Testis (tissue), 2 donors: ENCODE measurements at regions not wholly inside any gene's neighbourhood (a gene's known extent, or its start where the extent isn't known, plus 50 kb on each side); places are given as distances from the start of the nearest gene placed in this dataset.

Experiments used
- DNase-seq: peaks from one replicate; pipeline ENCODE4 v3.0.0-alpha.2; 2019
- H3K27ac ChIP-seq, 2 donors: fragments of 200-600 bp; sonication (generic); one replicate each; pipeline ENCODE4 v1.5.1; 2019
- H3K27me3 ChIP-seq: fragments of 200-600 bp; sonication (generic); one replicate; pipeline ENCODE4 v1.5.1; 2019
- H3K36me3 ChIP-seq: fragments of 200-600 bp; sonication (generic); one replicate; pipeline ENCODE4 v1.5.1; 2017; ENCODE audit warnings: low read depth; ENCODE audit errors: missing control alignments
- H3K4me1 ChIP-seq: fragments of 200-600 bp; sonication (generic); one replicate; pipeline ENCODE4 v1.5.1; 2019
- H3K4me3 ChIP-seq, 2 donors: fragments of 200-600 bp; sonication (generic); one replicate each; pipeline ENCODE4 v1.5.1; 2017 to 2019
- H3K9me3 ChIP-seq: fragments of 200-600 bp; sonication (generic); one replicate; pipeline ENCODE4 v1.5.1; 2017
- CTCF ChIP-seq, 3 experiments: fragments of 450-650 bp in 2 of 3; fragments of 200-600 bp in 1 of 3; sonication (generic) in 1 of 3; IDR thresholded peaks; one replicate each; pipeline ENCODE4 v1.5.1; 2016 to 2019; ENCODE audit warnings: antibody characterized with exemption in 3 of 3, mild to moderate bottlenecking in 2 of 3, moderate library complexity in 1 of 3
- POLR2A ChIP-seq: fragments of 450-650 bp; IDR thresholded peaks from one replicate; pipeline ENCODE4 v1.6.1; 2017; ENCODE audit warnings: antibody characterized with exemption, mild to moderate bottlenecking, moderate library complexity
- WGBS, 2 donors: methylation state at CpG; one replicate each; pipeline ENCODE4 v1.1.5; 2018; 5-methylcytosine and 5-hydroxymethylcytosine counted together
- intact Hi-C: fragments of 100-400 bp; cut with DNase I; formaldehyde crosslinking; loops from one replicate; pipeline ENCODE4 v1.15.1; 2023; ENCODE audit warnings: low total_unique reads

GRCh38 chr1:196063294-196063693 is 544.9 kb downstream of the KCNT2 start:
- 69 to 72% methylated on average over 3 of the region's 3 CpGs for WGBS, 2 donors
- TF ChIP-seq POLR2A, result no peak
- TF ChIP-seq CTCF (IDR thresholded peaks at IDR 0.05), result no peak
- intact Hi-C loops, result no loop called here
- Histone ChIP-seq H3K4me3 (no peak overlapping the region), H3K4me1 (no peaks in the 10 kb centered on the region), H3K27me3 (no peaks in the 10 kb centered on the region), H3K27ac (no peak overlapping the region), H3K9me3 (no peaks in the 10 kb centered on the region), H3K36me3 (no peaks in the 10 kb centered on the region)
- DNase-seq, result no peak

GRCh38 chr1:196060539-196060938 is 547.7 kb downstream of the KCNT2 start:
- H3K4me3 ChIP-seq, result no peak overlapping the region
- no peaks in the 10 kb centered on the region for H3K4me1 ChIP-seq
- no peak for TF ChIP-seq CTCF (IDR thresholded peaks at IDR 0.05)
- TF ChIP-seq POLR2A, result no peak
- H3K27me3 ChIP-seq, result no peaks in the 10 kb centered on the region
- H3K27ac ChIP-seq, result no peak overlapping the region
- intact Hi-C loops, result no loop called here
- DNase-seq, result no peak
- no peaks in the 10 kb centered on the region for H3K9me3 ChIP-seq
- H3K36me3 ChIP-seq, result no peaks in the 10 kb centered on the region

GRCh38 chr1:196059210-196059609 is 549.0 kb downstream of the KCNT2 start:
- intact Hi-C loops, result no loop called here
- no peaks in the 10 kb centered on the region for H3K27me3 ChIP-seq
- TF ChIP-seq CTCF (IDR thresholded peaks at IDR 0.05) (no peak), POLR2A (no peak)
- H3K4me3 ChIP-seq, result no peak overlapping the region
- H3K9me3 ChIP-seq, result no peaks in the 10 kb centered on the region
- no peaks in the 10 kb centered on the region for H3K36me3 ChIP-seq
- H3K27ac ChIP-seq, result no peak overlapping the region
- DNase-seq, result no peak
- H3K4me1 ChIP-seq, result no peaks in the 10 kb centered on the region

- 56 to 69% methylated on average over 4 of the region's 4 CpGs for WGBS, 2 donors
- Histone ChIP-seq H3K27me3 (no peaks in the 10 kb centered on the region), H3K4me1 (no peaks in the 10 kb centered on the region), H3K36me3 (no peaks in the 10 kb centered on the region), H3K9me3 (no peaks in the 10 kb centered on the region), H3K27ac (no peak overlapping the region), H3K4me3 (no peak overlapping the region)
- TF ChIP-seq POLR2A (no peak), CTCF (IDR thresholded peaks at IDR 0.05) (no peak)
- DNase-seq, result no peak
- intact Hi-C loops, result no loop called here
Observed at GRCh38 chr1:196056966-196057365, 551.3 kb downstream of the KCNT2 start.

GRCh38 chr1:196049407-196049806 is 558.8 kb downstream of the KCNT2 start:
- no peak for TF ChIP-seq POLR2A
- no peak for TF ChIP-seq CTCF (IDR thresholded peaks at IDR 0.05)
- Histone ChIP-seq H3K4me1 (no peaks in the 10 kb centered on the region), H3K27ac (no peak overlapping the region), H3K4me3 (no peak overlapping the region), H3K27me3 (no peaks in the 10 kb centered on the region), H3K36me3 (no peaks in the 10 kb centered on the region), H3K9me3 (no peaks in the 10 kb centered on the region)
- 75 to 83% methylated on average over 2 of the region's 2 CpGs for WGBS, 2 donors
- no peak for DNase-seq
- intact Hi-C loops, result no loop called here
